SK-N-SH (cell line): ENCODE measurements at regions not wholly inside any gene's neighbourhood (a gene's known extent, or its start where the extent isn't known, plus 50 kb on each side); places are given as distances from the start of the nearest gene placed in this dataset.

Source experiments
- CTCF ChIA-PET: fragments of 300-600, 350-600 bp; formaldehyde crosslinking; extraction: SDS; loops from one replicate; lab custom pipeline; 2021; lab: Yijun Ruan, JAX
- POLR2A ChIA-PET: fragments of 350-600 bp; sonication (Branson Sonifier 250); formaldehyde crosslinking; extraction: SDS; loops from one replicate; lab custom pipeline; 2020; ENCODE audit warnings: antibody characterized with exemption, inconsistent platforms; lab: Yijun Ruan, JAX
- DNase-seq: peaks from one replicate; pipeline ENCODE4 v3.0.0; 2012
- H2AFZ ChIP-seq: fragments of 200-600 bp; sonication (generic); 2 replicates; pipeline ENCODE4 v1.8.1; 2016; ENCODE audit warnings: antibody characterized with exemption, mild to moderate bottlenecking, low read depth
- H3F3A ChIP-seq: fragments of 200-600 bp; sonication (generic); replicated peaks from 2 replicates; pipeline ENCODE3; 2016; ENCODE audit warnings: antibody characterized with exemption, mild to moderate bottlenecking; ENCODE audit not compliant: insufficient read depth
- H3K27ac ChIP-seq, 2 experiments: fragments of 200-500 bp in 1 of 2; fragments of 200-600 bp in 1 of 2; sonication (Bioruptor generic) in 1 of 2; sonication (generic), shearing (Covaris generic) in 1 of 2; 2 replicates each; pipeline versions ENCODE4 v1.5.1 to v1.6.1; 2014 to 2016; ENCODE audit warnings: low read depth in 2 of 2, inconsistent platforms in 1 of 2, low read length in 1 of 2, mild to moderate bottlenecking in 1 of 2, mixed read lengths in 1 of 2
- H3K27me3 ChIP-seq: fragments of 200-600 bp; sonication (generic), shearing (Covaris generic); 2 replicates; pipeline ENCODE4 v1.6.1; 2016; ENCODE audit warnings: mixed run types; ENCODE audit not compliant: insufficient read depth
- H3K36me3 ChIP-seq, 2 experiments: fragments of 200-500 bp in 1 of 2; fragments of 200-600 bp in 1 of 2; sonication (Bioruptor generic) in 1 of 2; sonication (generic) in 1 of 2; replicated peaks in 1 of 2; 2 replicates each; pipeline versions ENCODE3 to v1.5.1; 2014 to 2016; ENCODE audit warnings: low read length in 1 of 2, mild to moderate bottlenecking in 1 of 2; ENCODE audit not compliant: insufficient read depth in 2 of 2, control insufficient read depth in 1 of 2
- H3K4me1 ChIP-seq, 2 experiments: fragments of 200-500 bp in 1 of 2; fragments of 200-600 bp in 1 of 2; sonication (Bioruptor generic) in 1 of 2; sonication (generic), shearing (Covaris generic) in 1 of 2; 2 replicates each; pipeline versions ENCODE4 v1.5.1 to v1.6.1; 2014 to 2016; ENCODE audit warnings: low read depth in 1 of 2, low read length in 1 of 2, mixed run types in 1 of 2; ENCODE audit not compliant: insufficient read depth in 2 of 2, control insufficient read depth in 1 of 2
- H3K4me2 ChIP-seq: fragments of 200-600 bp; sonication (generic), shearing (Covaris generic); 2 replicates; pipeline ENCODE4 v1.6.1; 2017; ENCODE audit warnings: mixed run types
- H3K4me3 ChIP-seq, 2 experiments: fragments of 200-500 bp in 1 of 2; fragments of 200-600 bp in 1 of 2; sonication (Bioruptor generic) in 1 of 2; sonication (generic), shearing (Covaris generic) in 1 of 2; 2 replicates each; pipeline versions ENCODE4 v1.5.1 to v1.8.1; 2014 to 2016; ENCODE audit warnings: low read depth in 2 of 2, inconsistent platforms in 1 of 2, low read length in 1 of 2, mild to moderate bottlenecking in 1 of 2, mixed read lengths in 1 of 2, moderate library complexity in 1 of 2
- H3K79me2 ChIP-seq: fragments of 200-600 bp; sonication (generic); 2 replicates; pipeline ENCODE4 v1.8.1; 2017; ENCODE audit warnings: mild to moderate bottlenecking; ENCODE audit not compliant: insufficient read depth
- H3K9ac ChIP-seq: fragments of 200-600 bp; sonication (generic); 2 replicates; pipeline ENCODE4 v1.6.1; 2017; ENCODE audit warnings: mixed run types
- H3K9me2 ChIP-seq: fragments of 200-600 bp; sonication (generic); 2 replicates; pipeline ENCODE4 v1.6.1; 2017; ENCODE audit warnings: mixed run types
- H3K9me3 ChIP-seq: fragments of 200-600 bp; sonication (generic); 2 replicates; pipeline ENCODE4 v1.6.1; 2017; ENCODE audit warnings: mixed run types, mild to moderate bottlenecking, moderate library complexity
- H4K20me1 ChIP-seq: fragments of 200-600 bp; sonication (generic); 2 replicates; pipeline ENCODE4 v1.6.1; 2017; ENCODE audit warnings: mild to moderate bottlenecking, mixed run types; ENCODE audit not compliant: insufficient read depth
- CHD2 ChIP-seq: fragments of 150-350 bp; IDR thresholded peaks from 2 replicates; pipeline ENCODE4 v1.6.1; 2018; ENCODE audit warnings: low read length; ENCODE audit not compliant: partially characterized antibody
- EP300 ChIP-seq, 2 experiments: IDR thresholded peaks; 2 replicates each; pipeline versions ENCODE4 v1.4.0 to v1.6.1; 2012; ENCODE audit warnings: borderline replicate concordance in 1 of 2, low read depth in 1 of 2, low read length in 1 of 2
- EZH2phosphoT487 ChIP-seq: fragments of 200-600 bp; sonication (generic); IDR thresholded peaks from 2 replicates; pipeline ENCODE4 v1.6.1; 2017; ENCODE audit warnings: low read depth, mixed run types, mild to moderate bottlenecking, antibody characterized with exemption, moderate library complexity, borderline replicate concordance
- FOXJ3 ChIP-seq: sonication (generic); formaldehyde crosslinking; IDR thresholded peaks from 2 replicates; pipeline ENCODE4 v1.5.1; 2020; ENCODE audit warnings: mild to moderate bottlenecking, missing genetic modification reagents
- FOXM1 ChIP-seq: IDR thresholded peaks from 2 replicates; pipeline ENCODE4 v1.4.0; 2012; ENCODE audit warnings: low read depth, mild to moderate bottlenecking
- GATA2 ChIP-seq: sonication (generic); formaldehyde crosslinking; IDR thresholded peaks from 2 replicates; pipeline ENCODE4 v1.5.0; 2020; ENCODE audit warnings: mild to moderate bottlenecking, missing genetic modification reagents
- JUND ChIP-seq: IDR thresholded peaks from 2 replicates; pipeline ENCODE4 v1.4.0; 2012
- NRF1 ChIP-seq: IDR thresholded peaks from 2 replicates; pipeline ENCODE4 v1.6.1; 2012; ENCODE audit warnings: low read depth, mild to moderate bottlenecking, low read length
- PBX3 ChIP-seq: IDR thresholded peaks from 2 replicates; pipeline ENCODE4; 2012
- POLR2AphosphoS5 ChIP-seq: IDR thresholded peaks from 2 replicates; pipeline ENCODE4 v1.6.1; 2012; ENCODE audit warnings: low read depth, low read length
- RAD21 ChIP-seq: IDR thresholded peaks from 2 replicates; pipeline ENCODE4 v1.6.1; 2012; ENCODE audit warnings: mild to moderate bottlenecking, low read length
- RCOR1 ChIP-seq: fragments of 150-350 bp; IDR thresholded peaks from 2 replicates; pipeline ENCODE4 v1.6.1; 2017; ENCODE audit warnings: antibody characterized with exemption, low read length
- REST ChIP-seq: IDR thresholded peaks from 2 replicates; pipeline ENCODE4 v1.6.1; 2012; ENCODE audit warnings: mild to moderate bottlenecking, low read depth, low read length, moderate library complexity
- RFX5 ChIP-seq: IDR thresholded peaks from 2 replicates; pipeline ENCODE4 v1.6.1; 2012; ENCODE audit warnings: mild to moderate bottlenecking, improper control_type of control experiment, low read length
- RXRA ChIP-seq: IDR thresholded peaks from 2 replicates; pipeline ENCODE4 v1.4.0; 2012; ENCODE audit warnings: low read depth, mild to moderate bottlenecking, borderline replicate concordance
- SIN3A ChIP-seq: IDR thresholded peaks from 2 replicates; pipeline ENCODE4 v1.6.1; 2012; ENCODE audit warnings: low read depth, mild to moderate bottlenecking, low read length, moderate library complexity, borderline replicate concordance
- SMC3 ChIP-seq: IDR thresholded peaks from 2 replicates; pipeline ENCODE4 v1.6.1; 2012; ENCODE audit warnings: low read depth, low read length, improper control_type of control experiment
- TAF1 ChIP-seq: IDR thresholded peaks from 2 replicates; pipeline ENCODE4 v1.6.1; 2012; ENCODE audit warnings: low read depth, mild to moderate bottlenecking, low read length, moderate library complexity, borderline replicate concordance
- TCF12 ChIP-seq: IDR thresholded peaks from 2 replicates; pipeline ENCODE4 v1.4.0; 2012
- USF1 ChIP-seq: IDR thresholded peaks from 2 replicates; pipeline ENCODE4 v1.4.0; 2012; ENCODE audit warnings: low read depth, borderline replicate concordance
- WGBS: methylation state at CpG from one replicate; pipeline ENCODE4 v1.1.6; 2017; ENCODE audit warnings: low lambda C conversion rate; 5-methylcytosine and 5-hydroxymethylcytosine counted together

- H3K36me3 ChIP-seq, result no peaks in the 10 kb centered on the region
- WGBS, result 29% methylated on average over 4 of the region's 4 CpGs
- CTCF ChIA-PET, result no interaction called here
These were observed 1136.3 kb upstream of the B3GALT2 start for GRCh38 chr1:194322751-194323150.

More at GRCh38 chr1:194322751-194323150, 1136.3 kb upstream of the B3GALT2 start:
- H3K4me1 ChIP-seq, result peaks cover 0 to 2% of the 10 kb centered on the region in 2 experiments; a peak in 1 of 4 replicates
- TF ChIP-seq EP300 (IDR thresholded peaks at IDR 0.05; ENCODE audit: borderline replicate concordance in 1 of 2, low read depth in 1 of 2, low read length in 1 of 2) (no peak), USF1 (no peak), SIN3A (no peak), RFX5 (no peak), FOXM1 (no peak), FOXJ3 (CRISPR knock-in tag) (no peak), EZH2phosphoT487 (no peak), TCF12 (no peak), REST (no peak), TAF1 (no peak), JUND (no peak), PBX3 (no peak), GATA2 (CRISPR knock-in tag) (no peak), SMC3 (no peak), CHD2 (no peak), NRF1 (no peak), RXRA (no peak), RAD21 (no peak), POLR2AphosphoS5 (no peak), RCOR1 (no peak)
- TF ChIP-seq, all 33 proteins: peak for 0
- H3K27me3 ChIP-seq, result no peaks in the 10 kb centered on the region
- H3F3A ChIP-seq, result no peaks in the 10 kb centered on the region
- no peaks in the 10 kb centered on the region for H3K79me2 ChIP-seq
- H3K9ac ChIP-seq, result no peak overlapping the region
- POLR2A ChIA-PET, result no interaction called here
- no peak overlapping the region for H3K4me2 ChIP-seq
- H4K20me1 ChIP-seq, result no peaks in the 10 kb centered on the region
- peak overlapping the region; percentile 45; the same call in 1 of the 2 replicates for H2AFZ ChIP-seq
- H3K27ac ChIP-seq, result no peak overlapping the region
- H3K9me3 ChIP-seq, result no peaks in the 10 kb centered on the region
- DNase-seq, result no peak
- H3K9me2 ChIP-seq, result no peaks in the 10 kb centered on the region
- no peak overlapping the region for H3K4me3 ChIP-seq
